Activated B cell treated with CpG ODN at 0.5 μM for 24 hours (primary cell): ENCODE measurements at regions not wholly inside any gene's neighbourhood (a gene's known extent, or its start where the extent isn't known, plus 50 kb on each side); places are given as distances from the start of the nearest gene placed in this dataset.

ENCODE experiments used
- ATAC-seq: fragments of 200-7000 bp; cut with Tn5 transposase; one replicate; pipeline ENCODE4 v1.10.0; 2021; ENCODE audit warnings: low read depth, mild to moderate bottlenecking, moderate library complexity
- CTCF ChIA-PET: fragments of 350-600 bp; sonication (Branson Sonifier 250); formaldehyde crosslinking; loops from one replicate; lab custom pipeline; 2021; ENCODE audit warnings: antibody characterized with exemption; lab: Charles Lee
- POLR2A ChIA-PET: fragments of 350-600 bp; sonication (Branson Sonifier 250); formaldehyde crosslinking; loops from one replicate; lab custom pipeline; 2021; ENCODE audit warnings: antibody characterized with exemption; lab: Charles Lee
- DNase-seq: peaks from one replicate; pipeline ENCODE4 v3.0.0; 2022
- H3K27ac Mint-ChIP-seq: one replicate; pipeline ENCODE4 v1.8.0; 2020; ENCODE audit warnings: mixed read lengths
- H3K27me3 Mint-ChIP-seq: one replicate; pipeline ENCODE4 v1.8.0; 2021; ENCODE audit warnings: mixed read lengths
- H3K36me3 Mint-ChIP-seq: one replicate; pipeline ENCODE4 v1.8.0; 2021; ENCODE audit warnings: low read depth, mixed read lengths
- H3K4me1 Mint-ChIP-seq: one replicate; pipeline ENCODE4 v1.8.0; 2021; ENCODE audit warnings: mixed read lengths
- H3K4me3 Mint-ChIP-seq: one replicate; pipeline ENCODE4 v1.8.0; 2020; ENCODE audit warnings: mild to moderate bottlenecking, mixed read lengths
- H3K9me3 Mint-ChIP-seq: one replicate; pipeline ENCODE4 v1.8.0; 2020; ENCODE audit warnings: mixed read lengths
- CTCF ChIP-seq: fragments of 200-600 bp; IDR thresholded peaks from one replicate; pipeline ENCODE4 v1.8.0; 2022; ENCODE audit warnings: antibody characterized with exemption, mild to moderate bottlenecking
- intact Hi-C: fragments of 100-400 bp; cut with micrococcal nuclease; formaldehyde crosslinking; loops from one replicate; pipeline ENCODE4 v1.15.1; 2024

- Mint-ChIP-seq H3K36me3 (no peaks in the 10 kb centered on the region), H3K4me1 (no peaks in the 10 kb centered on the region), H3K27ac (no peak overlapping the region), H3K9me3 (peaks cover 2% of the 10 kb centered on the region), H3K4me3 (no peak overlapping the region), H3K27me3 (peaks cover 2% of the 10 kb centered on the region)
- POLR2A ChIA-PET = no interaction called here
- no peak for TF ChIP-seq CTCF
- intact Hi-C loops = no loop called here
- no peak for DNase-seq
- CTCF ChIA-PET = no interaction called here
- ATAC-seq = no peak
Measured at GRCh38 chr2:236793023-236794011, 223.7 kb downstream of the ACKR3 start.

GRCh38 chr2:236794176-236794957 is 224.7 kb downstream of the ACKR3 start:
- ChIA-PET CTCF (no interaction called here), POLR2A (no interaction called here)
- H3K9me3 Mint-ChIP-seq = peaks cover 2% of the 10 kb centered on the region
- no peaks in the 10 kb centered on the region for H3K36me3 Mint-ChIP-seq
- no peaks in the 10 kb centered on the region for H3K4me1 Mint-ChIP-seq
- H3K4me3 Mint-ChIP-seq = no peak overlapping the region
- H3K27ac Mint-ChIP-seq = no peak overlapping the region
- intact Hi-C loops = no loop called here
- DNase-seq (no peak), ATAC-seq (no peak)
- peaks cover 4% of the 10 kb centered on the region for H3K27me3 Mint-ChIP-seq
- TF ChIP-seq CTCF = no peak

GRCh38 chr2:236795169-236795860 is 225.7 kb downstream of the ACKR3 start:
- CTCF ChIA-PET = no interaction called here
- no peak for ATAC-seq
- intact Hi-C loops = no loop called here
- Mint-ChIP-seq H3K27ac (no peak overlapping the region), H3K4me1 (no peaks in the 10 kb centered on the region), H3K27me3 (peaks cover 2% of the 10 kb centered on the region), H3K36me3 (no peaks in the 10 kb centered on the region), H3K9me3 (peaks cover 3% of the 10 kb centered on the region), H3K4me3 (no peak overlapping the region)
- POLR2A ChIA-PET = no interaction called here
- TF ChIP-seq CTCF = no peak
- no peak for DNase-seq

GRCh38 chr2:236795861-236796219 is 226.2 kb downstream of the ACKR3 start:
- H3K27me3 Mint-ChIP-seq = peaks cover 2% of the 10 kb centered on the region
- ChIA-PET CTCF (no interaction called here), POLR2A (no interaction called here)
- no peak for TF ChIP-seq CTCF
- H3K27ac Mint-ChIP-seq = no peak overlapping the region
- H3K4me1 Mint-ChIP-seq = no peaks in the 10 kb centered on the region
- intact Hi-C loops = no loop called here
- ATAC-seq = no peak
- no peaks in the 10 kb centered on the region for H3K36me3 Mint-ChIP-seq
- DNase-seq = no peak
- peaks cover 5% of the 10 kb centered on the region for H3K9me3 Mint-ChIP-seq
- H3K4me3 Mint-ChIP-seq = no peak overlapping the region
